Chondrocyte (in vitro differentiated cells): ENCODE measurements at regions not wholly inside any gene's neighbourhood (a gene's known extent, or its start where the extent isn't known, plus 50 kb on each side); places are given as distances from the start of the nearest gene placed in this dataset.
"Not testable (repeated sequence)": the region's sequence is repeated elsewhere in the genome, so short reads cannot be mapped to it uniquely, and the experiment has no call there.

Source experiments
- DNase-seq: peaks from one replicate; pipeline ENCODE4 v3.0.0; 2021; ENCODE audit warnings: mixed read lengths, low spot score
- H3K27ac Mint-ChIP-seq: one replicate; pipeline ENCODE4 v1.8.0; 2021; ENCODE audit warnings: mild to moderate bottlenecking, moderate library complexity, mixed read lengths; ENCODE audit not compliant: unreplicated experiment
- H3K27me3 Mint-ChIP-seq: 2 replicates; pipeline ENCODE4 v1.8.0; 2021; ENCODE audit warnings: low read depth, mixed read lengths
- H3K36me3 Mint-ChIP-seq: 2 replicates; pipeline ENCODE4 v1.8.0; 2021; ENCODE audit warnings: low read depth, mixed read lengths
- H3K4me1 Mint-ChIP-seq: 2 replicates; pipeline ENCODE4 v1.8.0; 2021; ENCODE audit warnings: low read depth, mild to moderate bottlenecking, mixed read lengths
- H3K4me3 Mint-ChIP-seq: one replicate; pipeline ENCODE4 v1.8.0; 2021; ENCODE audit warnings: mild to moderate bottlenecking, moderate library complexity, mixed read lengths; ENCODE audit not compliant: unreplicated experiment
- H3K9me3 Mint-ChIP-seq: 2 replicates; pipeline ENCODE4 v1.8.0; 2021; ENCODE audit warnings: low read depth, mixed read lengths
- CTCF ChIP-seq: fragments of 200-600 bp; sonication (generic); IDR thresholded peaks from 2 replicates; pipeline ENCODE4 v1.5.0; 2021; ENCODE audit warnings: antibody characterized with exemption, mild to moderate bottlenecking, moderate library complexity

GRCh38 chr9:24090566-24090965 is 264.5 kb upstream of the ELAVL2 start:
- H3K9me3 Mint-ChIP-seq = peaks cover 15% of the 10 kb centered on the region
- no peak for DNase-seq
- no peaks in the 10 kb centered on the region for H3K4me1 Mint-ChIP-seq
- no peaks in the 10 kb centered on the region for H3K27me3 Mint-ChIP-seq
- no peaks in the 10 kb centered on the region for H3K36me3 Mint-ChIP-seq
- H3K27ac Mint-ChIP-seq = no peak overlapping the region
- TF ChIP-seq CTCF = peak; percentile 17
- no peak overlapping the region for H3K4me3 Mint-ChIP-seq

DNA sequence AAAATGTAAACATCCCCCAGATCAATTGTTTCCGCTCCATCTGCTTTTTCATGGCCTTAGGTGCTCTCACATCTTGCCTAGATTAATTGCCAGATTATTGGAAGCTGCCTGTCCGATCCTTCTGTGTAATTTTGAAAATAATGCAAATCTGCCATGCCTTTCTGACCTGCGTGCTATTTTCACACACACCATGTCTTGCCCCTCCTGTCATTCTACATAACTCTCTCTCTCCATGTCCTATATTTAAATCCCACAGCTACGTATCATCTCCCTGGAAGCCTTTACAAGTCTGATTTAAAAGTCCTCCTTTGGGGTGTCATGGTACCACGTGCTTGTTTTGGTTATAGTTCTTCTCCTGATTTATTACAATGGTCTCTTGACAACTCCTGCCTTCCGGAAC is 247.6 kb upstream of the ELAVL2 start:
- no peak overlapping the region for H3K4me3 Mint-ChIP-seq
- H3K27me3 Mint-ChIP-seq = no peaks in the 10 kb centered on the region
- no peak overlapping the region for H3K27ac Mint-ChIP-seq
- H3K4me1 Mint-ChIP-seq = no peaks in the 10 kb centered on the region
- H3K36me3 Mint-ChIP-seq = no peaks in the 10 kb centered on the region
- DNase-seq = no peak
- TF ChIP-seq CTCF = no peak
- peaks cover 12% of the 10 kb centered on the region for H3K9me3 Mint-ChIP-seq

GRCh38 chr9:24073007-24073592 is 247.1 kb upstream of the ELAVL2 start:
- no peak for TF ChIP-seq CTCF
- Mint-ChIP-seq H3K4me3 (no peak overlapping the region), H3K36me3 (no peaks in the 10 kb centered on the region), H3K27ac (no peak overlapping the region), H3K27me3 (no peaks in the 10 kb centered on the region), H3K9me3 (peaks cover 12% of the 10 kb centered on the region), H3K4me1 (no peaks in the 10 kb centered on the region)
- DNase-seq = no peak

GRCh38 chr9:24071716-24072115 is 245.7 kb upstream of the ELAVL2 start:
- H3K4me1 Mint-ChIP-seq = no peaks in the 10 kb centered on the region
- no peak overlapping the region for H3K27ac Mint-ChIP-seq

GRCh38 chr9:24071091-24071490 is 245.1 kb upstream of the ELAVL2 start:
- DNase-seq = no peak
- Mint-ChIP-seq H3K4me3 (no peak overlapping the region), H3K9me3 (peaks cover 9% of the 10 kb centered on the region), H3K36me3 (no peaks in the 10 kb centered on the region), H3K4me1 (no peaks in the 10 kb centered on the region), H3K27ac (no peak overlapping the region), H3K27me3 (no peaks in the 10 kb centered on the region)
- no peak for TF ChIP-seq CTCF

More at GRCh38 chr9:24071716-24072115, 245.7 kb upstream of the ELAVL2 start:
- TF ChIP-seq CTCF = no peak
- Mint-ChIP-seq H3K9me3 (peaks cover 10% of the 10 kb centered on the region), H3K4me3 (no peak overlapping the region), H3K27me3 (no peaks in the 10 kb centered on the region), H3K36me3 (no peaks in the 10 kb centered on the region)
- DNase-seq = no peak

DNA sequence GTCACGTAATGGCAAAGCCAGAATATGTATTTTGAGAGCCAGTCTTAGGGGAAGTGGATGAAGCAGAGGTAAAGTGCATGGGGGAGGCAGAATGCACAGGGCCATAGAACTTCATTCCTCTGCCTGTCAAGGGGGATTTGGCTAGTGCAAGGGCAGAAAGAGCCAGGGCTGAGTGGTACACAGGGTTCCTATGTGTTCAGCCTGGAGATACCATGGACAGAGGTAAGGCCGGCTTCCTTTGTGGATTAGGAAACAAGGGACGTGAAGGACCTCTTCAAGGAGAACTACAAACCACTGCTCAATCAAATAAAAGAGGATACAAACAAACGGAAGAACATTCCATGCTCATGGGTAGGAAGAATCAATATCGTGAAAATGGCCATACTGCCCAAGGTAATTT is 241.1 kb upstream of the ELAVL2 start:
- not testable (repeated sequence) for DNase-seq, H3K4me1 Mint-ChIP-seq, H3K4me3 Mint-ChIP-seq, H3K27me3 Mint-ChIP-seq, H3K9me3 Mint-ChIP-seq, H3K36me3 Mint-ChIP-seq, H3K27ac Mint-ChIP-seq
